Liver (tissue), 8 donors: ENCODE measurements at regions not wholly inside any gene's neighbourhood (a gene's known extent, or its start where the extent isn't known, plus 50 kb on each side); places are given as distances from the start of the nearest gene placed in this dataset.

ENCODE experiments used
- DNase-seq: peaks from one replicate; pipeline ENCODE4 v3.0.0-alpha.2; 2017; ENCODE audit warnings: low spot score
- H3K27ac ChIP-seq, 2 donors: one replicate each; pipeline ENCODE4 v1.7.0; 2013; ENCODE audit warnings: inconsistent platforms in 2 of 2, low read length in 2 of 2, control low read depth in 1 of 2, low read depth in 1 of 2, mild to moderate bottlenecking in 1 of 2
- H3K27me3 ChIP-seq, 4 donors: one replicate each; pipeline versions ENCODE4 v1.6.1 to v1.7.0; 2013; ENCODE audit warnings: low read length in 3 of 4, inconsistent platforms in 1 of 4, mild to moderate bottlenecking in 1 of 4, moderate library complexity in 1 of 4; ENCODE audit not compliant: control insufficient read depth in 4 of 4, insufficient read depth in 4 of 4
- H3K36me3 ChIP-seq, 4 donors: one replicate each; pipeline versions ENCODE4 v1.6.1 to v1.7.0; 2013; ENCODE audit warnings: low read length in 3 of 4, mild to moderate bottlenecking in 3 of 4, low read depth in 1 of 4, moderate library complexity in 1 of 4; ENCODE audit not compliant: control insufficient read depth in 4 of 4, insufficient read depth in 3 of 4
- H3K4me1 ChIP-seq, 4 donors: one replicate each; pipeline versions ENCODE4 v1.6.1 to v1.7.0; 2013; ENCODE audit warnings: low read length in 3 of 4, mild to moderate bottlenecking in 3 of 4, moderate library complexity in 1 of 4; ENCODE audit not compliant: control insufficient read depth in 4 of 4, insufficient read depth in 4 of 4
- H3K4me3 ChIP-seq, 3 donors: one replicate each; pipeline versions ENCODE4 v1.6.1 to v1.7.0; 2013; ENCODE audit warnings: low read length in 3 of 3, control low read depth in 1 of 3, low read depth in 1 of 3, mild to moderate bottlenecking in 1 of 3
- H3K9ac ChIP-seq, 2 donors: one replicate each; pipeline ENCODE4 v1.7.0; 2013; ENCODE audit warnings: low read length in 2 of 2, mild to moderate bottlenecking in 2 of 2, moderate library complexity in 2 of 2, control low read depth in 1 of 2, low read depth in 1 of 2
- H3K9me3 ChIP-seq, 4 donors: one replicate each; pipeline versions ENCODE4 v1.6.1 to v1.7.0; 2013; ENCODE audit warnings: low read length in 3 of 4; ENCODE audit not compliant: control insufficient read depth in 4 of 4
- EGR1 ChIP-seq, 2 donors: IDR thresholded peaks; 2 replicates each; pipeline ENCODE4 v1.6.1; 2016 to 2018; ENCODE audit warnings: antibody characterized with exemption in 2 of 2, low read depth in 2 of 2
- FOXA1 ChIP-seq: IDR thresholded peaks from 2 replicates; pipeline ENCODE4 v1.6.1; 2016; ENCODE audit warnings: antibody characterized with exemption
- FOXA2 ChIP-seq: IDR thresholded peaks from 2 replicates; pipeline ENCODE4 v1.6.1; 2016; ENCODE audit warnings: antibody characterized with exemption
- GABPA ChIP-seq, 2 donors: IDR thresholded peaks in 1 of 2; conservative IDR thresholded peaks in 1 of 2; 2 replicates each; pipeline ENCODE4 v1.6.1; 2016; ENCODE audit warnings: antibody characterized with exemption in 2 of 2, mild to moderate bottlenecking in 1 of 2, moderate library complexity in 1 of 2
- HNF4A ChIP-seq, 2 donors: conservative IDR thresholded peaks; 2 replicates each; pipeline ENCODE4 v1.6.1; 2016; ENCODE audit warnings: antibody characterized with exemption in 2 of 2, mild to moderate bottlenecking in 2 of 2
- HNF4G ChIP-seq: IDR thresholded peaks from 2 replicates; pipeline ENCODE4 v1.6.1; 2016; ENCODE audit warnings: antibody characterized with exemption
- NR2F2 ChIP-seq: IDR thresholded peaks from 2 replicates; pipeline ENCODE4 v1.6.1; 2016; ENCODE audit warnings: antibody characterized with exemption
- RAD21 ChIP-seq, 2 donors: IDR thresholded peaks; 2 replicates each; pipeline ENCODE4 v1.6.1; 2016; ENCODE audit warnings: antibody characterized with exemption in 2 of 2, mild to moderate bottlenecking in 2 of 2
- RXRA ChIP-seq, 2 donors: IDR thresholded peaks; 2 replicates each; pipeline ENCODE4 v1.6.1; 2017 to 2018; ENCODE audit warnings: antibody characterized with exemption in 2 of 2, mild to moderate bottlenecking in 1 of 2
- SP1 ChIP-seq: IDR thresholded peaks from 2 replicates; pipeline ENCODE4 v1.6.1; 2018; ENCODE audit warnings: antibody characterized with exemption, mild to moderate bottlenecking
- TAF1 ChIP-seq: conservative IDR thresholded peaks from 2 replicates; pipeline ENCODE4 v1.6.1; 2016; ENCODE audit warnings: antibody characterized with exemption, mild to moderate bottlenecking
- YY1 ChIP-seq: IDR thresholded peaks from 2 replicates; pipeline ENCODE4 v1.6.1; 2016; ENCODE audit warnings: antibody characterized with exemption, mild to moderate bottlenecking
- WGBS: extraction: QIAGEN DNeasy Blood & Tissue Kit; methylation state at CpG from one replicate; pipeline ENCODE4 v1.1.7; 2013; 5-methylcytosine and 5-hydroxymethylcytosine counted together
- TF ChIP-seq, protein P1 (sequence below): IDR thresholded peaks from 2 replicates; pipeline ENCODE4 v1.6.1; 2016; ENCODE audit warnings: antibody characterized with exemption
- TF ChIP-seq, protein P2 (sequence below): fragments of 150-350 bp; IDR thresholded peaks from 2 replicates; pipeline ENCODE4 v1.5.1; 2017; ENCODE audit warnings: improper control_type of control experiment, low read depth, low read length; ENCODE audit not compliant: missing input control
- TF ChIP-seq, protein P3 (sequence below): IDR thresholded peaks from 2 replicates; pipeline ENCODE4 v1.6.1; 2016; ENCODE audit warnings: antibody characterized with exemption
- TF ChIP-seq, protein P4 (sequence below): IDR thresholded peaks from 2 replicates; pipeline ENCODE4 v1.6.1; 2016; ENCODE audit warnings: antibody characterized with exemption, mild to moderate bottlenecking
- donor health status: healthy.
- donor health status: healthy.
- donor health status: healthy.
- donor health status: healthy.
- donor health status: healthy.

DNA sequence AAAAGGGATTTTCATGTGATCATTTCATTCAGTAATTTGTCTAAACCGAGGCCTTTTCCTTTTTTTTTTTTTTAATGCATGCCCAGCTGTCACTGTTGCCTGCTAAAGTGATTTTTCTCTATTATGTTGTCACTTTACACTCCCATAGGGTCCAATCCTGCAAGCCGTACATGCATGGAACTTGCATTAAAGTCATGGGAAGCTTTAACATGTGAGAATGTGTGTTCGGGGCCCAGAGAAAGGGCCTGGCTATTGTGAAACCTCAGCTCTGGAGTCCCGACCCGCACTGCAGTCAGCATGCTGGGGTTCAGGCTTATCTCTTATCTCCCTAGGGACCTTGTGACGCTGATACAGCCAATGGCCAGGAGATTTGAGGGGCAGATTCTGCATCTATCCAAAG is 474.6 kb downstream of the SLC4A3 start:
- H3K36me3 ChIP-seq = no peaks in the 10 kb centered on the region
- no peaks in the 10 kb centered on the region for H3K9me3 ChIP-seq
- no peak overlapping the region for H3K9ac ChIP-seq
- H3K27ac ChIP-seq = no peak overlapping the region
- peaks cover 0 to 4% (median 0%) of the 10 kb centered on the region in 4 donors for H3K27me3 ChIP-seq
- no peak overlapping the region for H3K4me3 ChIP-seq
- no peaks in the 10 kb centered on the region for H3K4me1 ChIP-seq
- DNase-seq = no peak
- no peak for TF ChIP-seq FOXA1
- WGBS = 43% methylated on average over 6 of the region's 6 CpGs

DNA sequence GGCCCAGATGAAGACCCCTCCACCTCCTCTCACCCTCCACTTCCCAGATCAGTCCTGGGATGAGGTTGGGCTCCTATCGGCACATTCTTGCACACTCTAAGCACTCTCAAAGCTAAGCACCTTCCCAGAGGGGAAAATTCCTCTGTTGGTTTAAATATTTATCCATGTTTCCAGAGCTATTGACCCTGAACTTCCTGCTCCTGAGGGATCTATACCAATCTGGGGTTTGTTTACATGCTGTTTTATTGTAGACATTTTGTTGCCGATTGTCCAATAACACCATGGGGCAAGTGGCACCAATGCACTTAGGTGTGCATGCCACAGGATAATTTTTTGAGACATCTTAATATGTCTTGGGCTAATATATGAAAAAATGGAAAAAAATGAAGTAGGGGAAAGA is 476.2 kb downstream of the SLC4A3 start:
- H3K9me3 ChIP-seq = no peaks in the 10 kb centered on the region
- H3K27me3 ChIP-seq = peaks cover 0 to 4% (median 0%) of the 10 kb centered on the region in 4 donors
- no peak for DNase-seq
- H3K36me3 ChIP-seq = no peaks in the 10 kb centered on the region
- H3K9ac ChIP-seq = no peak overlapping the region
- H3K27ac ChIP-seq = no peak overlapping the region
- 42% methylated on average over 2 of the region's 2 CpGs for WGBS
- no peak overlapping the region for H3K4me3 ChIP-seq
- H3K4me1 ChIP-seq = no peaks in the 10 kb centered on the region
- TF ChIP-seq EGR1 (IDR thresholded peaks at IDR 0.05; ENCODE audit: low read depth in 2 of 2) = no peak

DNA sequence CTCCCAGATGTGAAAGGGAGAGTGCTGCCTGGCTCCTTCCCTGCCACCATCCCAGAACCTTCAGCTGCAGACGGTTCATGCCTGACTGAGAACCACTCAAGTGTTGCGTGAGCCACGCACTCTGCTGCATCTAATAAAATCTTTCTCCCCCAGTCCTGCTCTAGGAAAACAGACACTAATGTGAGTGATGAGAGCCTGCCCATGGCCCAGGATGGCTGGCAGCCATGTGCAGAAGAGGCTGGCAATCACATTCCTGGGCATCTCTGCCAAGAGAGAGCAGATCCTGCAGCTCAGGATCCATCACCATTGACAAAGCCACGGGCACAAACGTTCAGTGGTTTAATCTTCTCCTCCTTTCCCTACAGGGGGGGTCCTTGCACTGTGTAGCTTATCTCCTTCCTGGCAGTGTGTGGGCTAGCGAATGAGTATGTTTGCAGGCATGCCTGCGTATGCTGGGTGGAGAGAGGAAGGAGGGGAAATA is 477.5 kb downstream of the SLC4A3 start:
- no peak for DNase-seq
- Histone ChIP-seq H3K27me3 (peaks cover 0 to 4% (median 0%) of the 10 kb centered on the region in 4 donors), H3K4me1 (no peaks in the 10 kb centered on the region), H3K27ac (no peak overlapping the region), H3K9me3 (no peaks in the 10 kb centered on the region), H3K9ac (no peak overlapping the region), H3K36me3 (no peaks in the 10 kb centered on the region), H3K4me3 (no peak overlapping the region)
- 45% methylated on average over 7 of the region's 7 CpGs for WGBS
- no peak for TF ChIP-seq NR2F2
- TF ChIP-seq HNF4G = no peak
- no peak for TF ChIP-seq SP1
- TF ChIP-seq TAF1 = no peak
- no peak for TF ChIP-seq FOXA2
- no peak for TF ChIP-seq FOXA1
- TF ChIP-seq, protein P1, sequence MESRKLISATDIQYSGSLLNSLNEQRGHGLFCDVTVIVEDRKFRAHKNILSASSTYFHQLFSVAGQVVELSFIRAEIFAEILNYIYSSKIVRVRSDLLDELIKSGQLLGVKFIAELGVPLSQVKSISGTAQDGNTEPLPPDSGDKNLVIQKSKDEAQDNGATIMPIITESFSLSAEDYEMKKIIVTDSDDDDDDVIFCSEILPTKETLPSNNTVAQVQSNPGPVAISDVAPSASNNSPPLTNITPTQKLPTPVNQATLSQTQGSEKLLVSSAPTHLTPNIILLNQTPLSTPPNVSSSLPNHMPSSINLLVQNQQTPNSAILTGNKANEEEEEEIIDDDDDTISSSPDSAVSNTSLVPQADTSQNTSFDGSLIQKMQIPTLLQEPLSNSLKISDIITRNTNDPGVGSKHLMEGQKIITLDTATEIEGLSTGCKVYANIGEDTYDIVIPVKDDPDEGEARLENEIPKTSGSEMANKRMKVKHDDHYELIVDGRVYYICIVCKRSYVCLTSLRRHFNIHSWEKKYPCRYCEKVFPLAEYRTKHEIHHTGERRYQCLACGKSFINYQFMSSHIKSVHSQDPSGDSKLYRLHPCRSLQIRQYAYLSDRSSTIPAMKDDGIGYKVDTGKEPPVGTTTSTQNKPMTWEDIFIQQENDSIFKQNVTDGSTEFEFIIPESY = no peak
- TF ChIP-seq, protein P2, sequence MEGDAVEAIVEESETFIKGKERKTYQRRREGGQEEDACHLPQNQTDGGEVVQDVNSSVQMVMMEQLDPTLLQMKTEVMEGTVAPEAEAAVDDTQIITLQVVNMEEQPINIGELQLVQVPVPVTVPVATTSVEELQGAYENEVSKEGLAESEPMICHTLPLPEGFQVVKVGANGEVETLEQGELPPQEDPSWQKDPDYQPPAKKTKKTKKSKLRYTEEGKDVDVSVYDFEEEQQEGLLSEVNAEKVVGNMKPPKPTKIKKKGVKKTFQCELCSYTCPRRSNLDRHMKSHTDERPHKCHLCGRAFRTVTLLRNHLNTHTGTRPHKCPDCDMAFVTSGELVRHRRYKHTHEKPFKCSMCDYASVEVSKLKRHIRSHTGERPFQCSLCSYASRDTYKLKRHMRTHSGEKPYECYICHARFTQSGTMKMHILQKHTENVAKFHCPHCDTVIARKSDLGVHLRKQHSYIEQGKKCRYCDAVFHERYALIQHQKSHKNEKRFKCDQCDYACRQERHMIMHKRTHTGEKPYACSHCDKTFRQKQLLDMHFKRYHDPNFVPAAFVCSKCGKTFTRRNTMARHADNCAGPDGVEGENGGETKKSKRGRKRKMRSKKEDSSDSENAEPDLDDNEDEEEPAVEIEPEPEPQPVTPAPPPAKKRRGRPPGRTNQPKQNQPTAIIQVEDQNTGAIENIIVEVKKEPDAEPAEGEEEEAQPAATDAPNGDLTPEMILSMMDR = no peak
- TF ChIP-seq RXRA (IDR thresholded peaks at IDR 0.05) = no peak

DNA sequence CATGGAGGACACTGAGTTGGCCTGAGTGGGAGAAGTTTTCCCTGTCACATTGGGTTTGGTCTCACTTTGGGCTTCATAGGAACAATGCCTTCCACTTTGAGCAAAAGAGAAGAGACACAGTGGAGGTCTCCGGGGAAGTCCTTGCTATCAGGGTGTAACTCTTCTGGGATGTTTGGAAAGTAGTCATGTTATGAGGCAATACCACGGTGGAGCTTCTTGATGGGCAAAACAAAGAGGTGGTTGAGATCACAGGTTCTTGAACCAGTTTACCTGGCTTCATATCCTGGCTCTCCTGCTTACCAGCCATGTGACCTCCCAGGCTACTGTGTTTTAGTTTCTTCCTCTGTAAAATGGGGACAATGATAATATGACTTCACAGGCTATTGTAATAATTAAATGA is 478.6 kb downstream of the SLC4A3 start:
- Histone ChIP-seq H3K36me3 (no peaks in the 10 kb centered on the region), H3K27ac (no peak overlapping the region), H3K4me1 (no peaks in the 10 kb centered on the region), H3K9me3 (no peaks in the 10 kb centered on the region), H3K27me3 (peaks cover 0 to 4% (median 0%) of the 10 kb centered on the region in 4 donors), H3K9ac (no peak overlapping the region), H3K4me3 (no peak overlapping the region)
- WGBS = 79% methylated on average over 2 of the region's 2 CpGs
- no peak for DNase-seq
- TF ChIP-seq RAD21 (IDR thresholded peaks at IDR 0.05) (no peak), GABPA (IDR thresholded peaks at IDR 0.05 in 1 of 2, conservative IDR thresholded peaks at IDR 0.05 in 1 of 2) (no peak), FOXA1 (no peak), RXRA (IDR thresholded peaks at IDR 0.05) (no peak), HNF4A (conservative IDR thresholded peaks at IDR 0.05) (no peak), YY1 (no peak)
- TF ChIP-seq, protein P3, sequence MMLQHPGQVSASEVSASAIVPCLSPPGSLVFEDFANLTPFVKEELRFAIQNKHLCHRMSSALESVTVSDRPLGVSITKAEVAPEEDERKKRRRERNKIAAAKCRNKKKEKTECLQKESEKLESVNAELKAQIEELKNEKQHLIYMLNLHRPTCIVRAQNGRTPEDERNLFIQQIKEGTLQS = no peak
- TF ChIP-seq, protein P4, sequence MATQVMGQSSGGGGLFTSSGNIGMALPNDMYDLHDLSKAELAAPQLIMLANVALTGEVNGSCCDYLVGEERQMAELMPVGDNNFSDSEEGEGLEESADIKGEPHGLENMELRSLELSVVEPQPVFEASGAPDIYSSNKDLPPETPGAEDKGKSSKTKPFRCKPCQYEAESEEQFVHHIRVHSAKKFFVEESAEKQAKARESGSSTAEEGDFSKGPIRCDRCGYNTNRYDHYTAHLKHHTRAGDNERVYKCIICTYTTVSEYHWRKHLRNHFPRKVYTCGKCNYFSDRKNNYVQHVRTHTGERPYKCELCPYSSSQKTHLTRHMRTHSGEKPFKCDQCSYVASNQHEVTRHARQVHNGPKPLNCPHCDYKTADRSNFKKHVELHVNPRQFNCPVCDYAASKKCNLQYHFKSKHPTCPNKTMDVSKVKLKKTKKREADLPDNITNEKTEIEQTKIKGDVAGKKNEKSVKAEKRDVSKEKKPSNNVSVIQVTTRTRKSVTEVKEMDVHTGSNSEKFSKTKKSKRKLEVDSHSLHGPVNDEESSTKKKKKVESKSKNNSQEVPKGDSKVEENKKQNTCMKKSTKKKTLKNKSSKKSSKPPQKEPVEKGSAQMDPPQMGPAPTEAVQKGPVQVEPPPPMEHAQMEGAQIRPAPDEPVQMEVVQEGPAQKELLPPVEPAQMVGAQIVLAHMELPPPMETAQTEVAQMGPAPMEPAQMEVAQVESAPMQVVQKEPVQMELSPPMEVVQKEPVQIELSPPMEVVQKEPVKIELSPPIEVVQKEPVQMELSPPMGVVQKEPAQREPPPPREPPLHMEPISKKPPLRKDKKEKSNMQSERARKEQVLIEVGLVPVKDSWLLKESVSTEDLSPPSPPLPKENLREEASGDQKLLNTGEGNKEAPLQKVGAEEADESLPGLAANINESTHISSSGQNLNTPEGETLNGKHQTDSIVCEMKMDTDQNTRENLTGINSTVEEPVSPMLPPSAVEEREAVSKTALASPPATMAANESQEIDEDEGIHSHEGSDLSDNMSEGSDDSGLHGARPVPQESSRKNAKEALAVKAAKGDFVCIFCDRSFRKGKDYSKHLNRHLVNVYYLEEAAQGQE = no peak
